Endodermal cell (in vitro differentiated cells): ENCODE measurements at regions not wholly inside any gene's neighbourhood (a gene's known extent, or its start where the extent isn't known, plus 50 kb on each side); places are given as distances from the start of the nearest gene placed in this dataset.

Experiments
- DNase-seq: peaks from one replicate; pipeline ENCODE4 v3.0.0-alpha.2; 2017
- H3K27ac ChIP-seq: 2 replicates; pipeline ENCODE4 v1.5.1; 2013; ENCODE audit warnings: mild to moderate bottlenecking, low read depth, low read length, moderate library complexity
- H3K27me3 ChIP-seq: 2 replicates; pipeline ENCODE4 v1.6.1; 2013; ENCODE audit warnings: mild to moderate bottlenecking, low read length, moderate library complexity; ENCODE audit not compliant: insufficient read depth, control insufficient read depth, poor library complexity, severe bottlenecking
- H3K36me3 ChIP-seq: 2 replicates; pipeline ENCODE4 v1.7.0; 2013; ENCODE audit warnings: mild to moderate bottlenecking, low read length, moderate library complexity; ENCODE audit not compliant: control insufficient read depth, insufficient read depth
- H3K4me1 ChIP-seq: one replicate; pipeline ENCODE4 v1.7.0; 2013; ENCODE audit warnings: low read length; ENCODE audit not compliant: control insufficient read depth, insufficient read depth
- H3K4me3 ChIP-seq: 2 replicates; pipeline ENCODE4 v1.5.1; 2013; ENCODE audit warnings: mild to moderate bottlenecking, low read length, moderate library complexity
- H3K9ac ChIP-seq: 2 replicates; pipeline ENCODE4 v1.6.1; 2013; ENCODE audit warnings: mild to moderate bottlenecking, low read length, moderate library complexity; ENCODE audit not compliant: poor library complexity, severe bottlenecking; ENCODE audit errors: extremely low read depth
- H3K9me3 ChIP-seq: 2 replicates; pipeline ENCODE4 v1.6.1; 2013; ENCODE audit warnings: mild to moderate bottlenecking, low read length, moderate library complexity; ENCODE audit not compliant: control insufficient read depth
- H3K27ac Mint-ChIP-seq: 2 replicates; pipeline ENCODE4 v1.8.0; 2020; ENCODE audit warnings: mixed read lengths
- H3K27me3 Mint-ChIP-seq: 2 replicates; pipeline ENCODE4 v1.8.0; 2021; ENCODE audit warnings: mild to moderate bottlenecking, mixed read lengths; ENCODE audit not compliant: insufficient read depth
- H3K36me3 Mint-ChIP-seq: 2 replicates; pipeline ENCODE4 v1.8.0; 2020; ENCODE audit warnings: low read depth, mixed read lengths
- H3K4me1 Mint-ChIP-seq: 2 replicates; pipeline ENCODE4 v1.8.0; 2020; ENCODE audit warnings: mixed read lengths
- H3K4me3 Mint-ChIP-seq: 2 replicates; pipeline ENCODE4 v1.8.0; 2020; ENCODE audit warnings: mild to moderate bottlenecking, moderate library complexity, mixed read lengths
- H3K9me3 Mint-ChIP-seq: 2 replicates; pipeline ENCODE4 v1.8.0; 2020; ENCODE audit warnings: mild to moderate bottlenecking, mixed read lengths
- CTCF ChIP-seq: fragments of 200-600 bp; sonication (generic); conservative IDR thresholded peaks from 2 replicates; pipeline ENCODE4 v1.5.0; 2021; ENCODE audit warnings: antibody characterized with exemption, mild to moderate bottlenecking
- WGBS, 2 experiments: methylation state at CpG; one replicate each; pipeline versions ENCODE4 v1.1.5 to v1.1.7; 2013; ENCODE audit warnings: missing lambda C conversion rate in 2 of 2, mixed read lengths in 1 of 2; ENCODE audit not compliant: insufficient coverage in 1 of 2, insufficient read length in 1 of 2; 5-methylcytosine and 5-hydroxymethylcytosine counted together

GRCh38 chr6:118367314-118367713 lies 180.8 kb upstream of the PLN start:
- Mint-ChIP-seq H3K27me3 (no peaks in the 10 kb centered on the region), H3K36me3 (no peaks in the 10 kb centered on the region), H3K4me3 (no peak overlapping the region), H3K4me1 (no peaks in the 10 kb centered on the region), H3K27ac (no peak overlapping the region), H3K9me3 (peaks cover 13% of the 10 kb centered on the region)
- Histone ChIP-seq H3K27me3 (no peaks in the 10 kb centered on the region), H3K4me3 (no peak overlapping the region), H3K36me3 (no peaks in the 10 kb centered on the region), H3K9ac (no peak overlapping the region), H3K27ac (no peak overlapping the region), H3K4me1 (no peaks in the 10 kb centered on the region), H3K9me3 (peaks cover 7% of the 10 kb centered on the region)
- DNase-seq = no peak
- no peak for TF ChIP-seq CTCF

GRCh38 chr6:118370722-118371121 lies 177.4 kb upstream of the PLN start:
- H3K4me1 Mint-ChIP-seq = no peaks in the 10 kb centered on the region
- Histone ChIP-seq H3K9me3 (peaks cover 7% of the 10 kb centered on the region), H3K4me1 (no peaks in the 10 kb centered on the region), H3K36me3 (no peaks in the 10 kb centered on the region), H3K27ac (no peak overlapping the region), H3K9ac (no peak overlapping the region), H3K27me3 (no peaks in the 10 kb centered on the region), H3K4me3 (no peak overlapping the region)
- DNase-seq = no peak
- H3K36me3 Mint-ChIP-seq = no peaks in the 10 kb centered on the region
- H3K9me3 Mint-ChIP-seq = peaks cover 13% of the 10 kb centered on the region
- no peaks in the 10 kb centered on the region for H3K27me3 Mint-ChIP-seq
- TF ChIP-seq CTCF = no peak
- WGBS, 2 experiments = 87 to 92% methylated on average over 2 to 3 of the region's 3 CpGs
- H3K4me3 Mint-ChIP-seq = no peak overlapping the region
- H3K27ac Mint-ChIP-seq = no peak overlapping the region

- no peaks in the 10 kb centered on the region for H3K4me1 Mint-ChIP-seq
- H3K27me3 ChIP-seq = no peaks in the 10 kb centered on the region
- H3K4me3 ChIP-seq = no peak overlapping the region
- no peak for DNase-seq
- no peak overlapping the region for H3K9ac ChIP-seq
- H3K27ac Mint-ChIP-seq = no peak overlapping the region
- no peaks in the 10 kb centered on the region for H3K36me3 Mint-ChIP-seq
- peaks cover 13% of the 10 kb centered on the region for H3K9me3 Mint-ChIP-seq
- no peak overlapping the region for H3K4me3 Mint-ChIP-seq
- WGBS, 2 experiments = 85 to 88% methylated on average over 1 of the region's 1 CpG
- H3K27me3 Mint-ChIP-seq = no peaks in the 10 kb centered on the region
- TF ChIP-seq CTCF = no peak
- no peaks in the 10 kb centered on the region for H3K36me3 ChIP-seq
- no peak overlapping the region for H3K27ac ChIP-seq
- no peaks in the 10 kb centered on the region for H3K4me1 ChIP-seq
- H3K9me3 ChIP-seq = peaks cover 7% of the 10 kb centered on the region
These were observed 176.1 kb upstream of the PLN start for GRCh38 chr6:118371955-118372354.
